Neural progenitor cell (in vitro differentiated cells): ENCODE measurements at regions not wholly inside any gene's neighbourhood (a gene's known extent, or its start where the extent isn't known, plus 50 kb on each side); places are given as distances from the start of the nearest gene placed in this dataset.

Experiments used
- CTCF ChIP-seq: fragments of 200-600 bp; sonication (generic); IDR thresholded peaks from 2 replicates; pipeline ENCODE4 v1.5.1; 2017; ENCODE audit warnings: antibody characterized with exemption, mild to moderate bottlenecking
- EZH2 ChIP-seq: fragments of 200-600 bp; sonication (generic); IDR thresholded peaks from 2 replicates; pipeline ENCODE4 v1.6.1; 2017; ENCODE audit warnings: antibody characterized with exemption, mild to moderate bottlenecking, moderate library complexity
- EZH2phosphoT487 ChIP-seq: fragments of 200-600 bp; sonication (generic); IDR thresholded peaks from 2 replicates; pipeline ENCODE4 v1.6.1; 2017; ENCODE audit warnings: antibody characterized with exemption

GRCh38 chr7:53658951-53659350, 623.5 kb downstream of the POM121L12 start:
- TF ChIP-seq CTCF (no peak), EZH2phosphoT487 (no peak), EZH2 (no peak)
